Activated naive CD4-positive, alpha-beta T cell treated with anti-CD3 and anti-CD28 coated beads, Interleukin-2, amount 10 ng/mL, durations not matched to agents 7 days and 5 days (primary cell): ENCODE measurements at regions not wholly inside any gene's neighbourhood (a gene's known extent, or its start where the extent isn't known, plus 50 kb on each side); places are given as distances from the start of the nearest gene placed in this dataset.

Source experiments
- CTCF ChIA-PET: fragments of 350-600 bp; sonication (Branson Sonifier 250); formaldehyde crosslinking; loops from one replicate; lab custom pipeline; 2021; ENCODE audit warnings: antibody characterized with exemption; lab: Charles Lee
- DNase-seq: peaks from one replicate; pipeline ENCODE4 v3.0.0-alpha.2; 2020
- H3K27ac Mint-ChIP-seq: one replicate; pipeline ENCODE4 v1.8.0; 2021; ENCODE audit warnings: mild to moderate bottlenecking, moderate library complexity, mixed read lengths
- H3K27me3 Mint-ChIP-seq: one replicate; pipeline ENCODE4 v1.8.0; 2021; ENCODE audit warnings: mild to moderate bottlenecking, mixed read lengths
- H3K36me3 Mint-ChIP-seq: one replicate; pipeline ENCODE4 v1.8.0; 2021; ENCODE audit warnings: mixed read lengths
- H3K4me1 Mint-ChIP-seq: one replicate; pipeline ENCODE4 v1.8.0; 2021; ENCODE audit warnings: mixed read lengths
- H3K4me3 Mint-ChIP-seq: one replicate; pipeline ENCODE4 v1.8.0; 2021; ENCODE audit warnings: mild to moderate bottlenecking, moderate library complexity, mixed read lengths
- H3K9me3 Mint-ChIP-seq: one replicate; pipeline ENCODE4 v1.8.0; 2021; ENCODE audit warnings: mixed read lengths

GRCh38 chr9:84103651-84104377, 123.2 kb downstream of the RMI1 start:
- DNase-seq = no peak
- H3K27me3 Mint-ChIP-seq = peaks cover 34% of the 10 kb centered on the region
- H3K36me3 Mint-ChIP-seq = no peaks in the 10 kb centered on the region
- no peak overlapping the region for H3K27ac Mint-ChIP-seq
- H3K4me3 Mint-ChIP-seq = no peak overlapping the region
- CTCF ChIA-PET = no interaction called here
- peaks cover 4% of the 10 kb centered on the region for H3K9me3 Mint-ChIP-seq
- H3K4me1 Mint-ChIP-seq = peaks cover 22% of the 10 kb centered on the region

- no peak overlapping the region for H3K27ac Mint-ChIP-seq
- H3K27me3 Mint-ChIP-seq = peaks cover 25% of the 10 kb centered on the region
- peaks cover 30% of the 10 kb centered on the region for H3K4me1 Mint-ChIP-seq
- CTCF ChIA-PET = no interaction called here
- no peak overlapping the region for H3K4me3 Mint-ChIP-seq
- H3K9me3 Mint-ChIP-seq = peaks cover 4% of the 10 kb centered on the region
- no peak for DNase-seq
- H3K36me3 Mint-ChIP-seq = no peaks in the 10 kb centered on the region
These were observed 126.5 kb downstream of the RMI1 start for GRCh38 chr9:84107081-84107480.

- H3K4me1 Mint-ChIP-seq = peaks cover 30% of the 10 kb centered on the region
- H3K9me3 Mint-ChIP-seq = peaks cover 4% of the 10 kb centered on the region
- DNase-seq = no peak
- H3K36me3 Mint-ChIP-seq = no peaks in the 10 kb centered on the region
- peak overlapping the region; percentile 68 for H3K27ac Mint-ChIP-seq
- CTCF ChIA-PET = no interaction called here
- H3K4me3 Mint-ChIP-seq = no peak overlapping the region
- H3K27me3 Mint-ChIP-seq = peaks cover 18% of the 10 kb centered on the region
These were observed 127.4 kb downstream of the RMI1 start for GRCh38 chr9:84107995-84108394.

- peaks cover 27% of the 10 kb centered on the region for H3K4me1 Mint-ChIP-seq
- DNase-seq = no peak
- CTCF ChIA-PET = no interaction called here
These were observed 131.1 kb downstream of the RMI1 start for GRCh38 chr9:84111726-84112125.

GRCh38 chr9:84121991-84122523, 141.5 kb downstream of the RMI1 start:
- CTCF ChIA-PET = no interaction called here
- no peaks in the 10 kb centered on the region for H3K36me3 Mint-ChIP-seq
- H3K9me3 Mint-ChIP-seq = peaks cover 2% of the 10 kb centered on the region
- DNase-seq = no peak
- H3K27me3 Mint-ChIP-seq = peaks cover 17% of the 10 kb centered on the region
- H3K27ac Mint-ChIP-seq = no peak overlapping the region
- H3K4me3 Mint-ChIP-seq = no peak overlapping the region
- no peaks in the 10 kb centered on the region for H3K4me1 Mint-ChIP-seq

More at GRCh38 chr9:84111726-84112125, 131.1 kb downstream of the RMI1 start:
- Mint-ChIP-seq H3K4me3 (no peak overlapping the region), H3K36me3 (no peaks in the 10 kb centered on the region), H3K27me3 (peaks cover 10% of the 10 kb centered on the region), H3K9me3 (no peaks in the 10 kb centered on the region), H3K27ac (no peak overlapping the region)

GRCh38 chr9:84122572-84122971, 142.0 kb downstream of the RMI1 start:
- Mint-ChIP-seq H3K9me3 (peaks cover 2% of the 10 kb centered on the region), H3K27ac (no peak overlapping the region), H3K36me3 (no peaks in the 10 kb centered on the region), H3K27me3 (peaks cover 17% of the 10 kb centered on the region), H3K4me1 (no peaks in the 10 kb centered on the region), H3K4me3 (no peak overlapping the region)
- CTCF ChIA-PET = no interaction called here
- no peak for DNase-seq

- CTCF ChIA-PET = no interaction called here
- Mint-ChIP-seq H3K27ac (no peak overlapping the region), H3K36me3 (no peaks in the 10 kb centered on the region), H3K9me3 (peaks cover 2% of the 10 kb centered on the region), H3K27me3 (peaks cover 20% of the 10 kb centered on the region), H3K4me3 (no peak overlapping the region), H3K4me1 (no peaks in the 10 kb centered on the region)
- DNase-seq = no peak
These were observed 143.2 kb downstream of the RMI1 start for GRCh38 chr9:84123648-84124406.

- no peak overlapping the region for H3K4me3 Mint-ChIP-seq
These were observed 144.4 kb downstream of the RMI1 start for GRCh38 chr9:84125046-84125445.

GRCh38 chr9:84129529-84129928, 148.9 kb downstream of the RMI1 start:
- CTCF ChIA-PET = no interaction called here

More at GRCh38 chr9:84125046-84125445, 144.4 kb downstream of the RMI1 start:
- Mint-ChIP-seq H3K4me1 (no peaks in the 10 kb centered on the region), H3K9me3 (peaks cover 2% of the 10 kb centered on the region), H3K27ac (no peak overlapping the region), H3K36me3 (no peaks in the 10 kb centered on the region), H3K27me3 (peaks cover 24% of the 10 kb centered on the region)
- CTCF ChIA-PET = no interaction called here
- no peak for DNase-seq

GRCh38 chr9:84136119-84136868, 155.7 kb downstream of the RMI1 start:
- Mint-ChIP-seq H3K27me3 (peaks cover 31% of the 10 kb centered on the region), H3K4me3 (no peak overlapping the region), H3K4me1 (peaks cover 9% of the 10 kb centered on the region), H3K27ac (no peak overlapping the region), H3K36me3 (no peaks in the 10 kb centered on the region), H3K9me3 (no peaks in the 10 kb centered on the region)
- CTCF ChIA-PET = no interaction called here
- no peak for DNase-seq

More at GRCh38 chr9:84129529-84129928, 148.9 kb downstream of the RMI1 start:
- Mint-ChIP-seq H3K27ac (no peak overlapping the region), H3K4me1 (no peaks in the 10 kb centered on the region), H3K36me3 (no peaks in the 10 kb centered on the region), H3K27me3 (peaks cover 15% of the 10 kb centered on the region), H3K4me3 (no peak overlapping the region), H3K9me3 (no peaks in the 10 kb centered on the region)
- no peak for DNase-seq

GRCh38 chr9:84137968-84138367, 157.4 kb downstream of the RMI1 start:
- CTCF ChIA-PET = no interaction called here
- no peak overlapping the region for H3K27ac Mint-ChIP-seq
- no peak overlapping the region for H3K4me3 Mint-ChIP-seq
- no peaks in the 10 kb centered on the region for H3K9me3 Mint-ChIP-seq
- peaks cover 47% of the 10 kb centered on the region for H3K27me3 Mint-ChIP-seq
- no peaks in the 10 kb centered on the region for H3K36me3 Mint-ChIP-seq
- DNase-seq = no peak
- H3K4me1 Mint-ChIP-seq = peaks cover 9% of the 10 kb centered on the region

- Mint-ChIP-seq H3K4me1 (peaks cover 9% of the 10 kb centered on the region), H3K4me3 (no peak overlapping the region), H3K9me3 (no peaks in the 10 kb centered on the region), H3K27me3 (peaks cover 53% of the 10 kb centered on the region), H3K36me3 (no peaks in the 10 kb centered on the region), H3K27ac (no peak overlapping the region)
- CTCF ChIA-PET = interaction anchor here (0.7 kb wide), 1 partner anchor 525 kb away, joined by 3 read pairs; no protein-coding TSS in a partner anchor
- no peak for DNase-seq
These were observed 157.9 kb downstream of the RMI1 start for GRCh38 chr9:84138541-84138940.

GRCh38 chr9:84139296-84140070, 158.9 kb downstream of the RMI1 start:
- no peak overlapping the region for H3K4me3 Mint-ChIP-seq
- H3K36me3 Mint-ChIP-seq = no peaks in the 10 kb centered on the region
- DNase-seq = no peak
- CTCF ChIA-PET = interaction anchor here (0.7 kb wide), 1 partner anchor 524 kb away, joined by 3 read pairs; no protein-coding TSS in a partner anchor
- H3K9me3 Mint-ChIP-seq = no peaks in the 10 kb centered on the region
- H3K27me3 Mint-ChIP-seq = peaks cover 56% of the 10 kb centered on the region
- H3K27ac Mint-ChIP-seq = no peak overlapping the region
- peaks cover 9% of the 10 kb centered on the region for H3K4me1 Mint-ChIP-seq
